Smooth muscle cell (in vitro differentiated cells): ENCODE measurements at regions not wholly inside any gene's neighbourhood (a gene's known extent, or its start where the extent isn't known, plus 50 kb on each side); places are given as distances from the start of the nearest gene placed in this dataset.

Source experiments
- DNase-seq: peaks from one replicate; lab custom pipeline; 2025; ENCODE audit not compliant: unreplicated experiment; lab: John Stamatoyannopoulos, UW
- H2AFZ ChIP-seq: fragments of 200-600 bp; sonication (generic); 2 replicates; pipeline ENCODE4 v1.6.0; 2016; ENCODE audit warnings: antibody characterized with exemption, low read depth, mild to moderate bottlenecking
- H3F3A ChIP-seq: fragments of 200-600 bp; sonication (generic); 2 replicates; pipeline ENCODE4 v1.6.0; 2017; ENCODE audit warnings: antibody characterized with exemption, low read depth
- H3K27ac ChIP-seq: fragments of 200-600 bp; sonication (generic); 2 replicates; pipeline ENCODE4 v1.5.1; 2016; ENCODE audit warnings: low read depth, mild to moderate bottlenecking
- H3K27me3 ChIP-seq: fragments of 200-600 bp; sonication (generic); 2 replicates; pipeline ENCODE4 v1.6.1; 2016; ENCODE audit warnings: low read depth, mild to moderate bottlenecking
- H3K36me3 ChIP-seq: fragments of 200-600 bp; sonication (generic); 2 replicates; pipeline ENCODE4 v1.5.1; 2016; ENCODE audit warnings: low read depth
- H3K4me1 ChIP-seq: fragments of 200-600 bp; sonication (generic); 2 replicates; pipeline ENCODE4 v1.5.1; 2016; ENCODE audit warnings: low read depth
- H3K4me2 ChIP-seq: fragments of 200-600 bp; sonication (generic); 2 replicates; pipeline ENCODE4 v1.6.0; 2016; ENCODE audit warnings: mild to moderate bottlenecking
- H3K4me3 ChIP-seq: fragments of 200-600 bp; sonication (generic); 2 replicates; pipeline ENCODE4 v1.5.1; 2016; ENCODE audit warnings: mild to moderate bottlenecking
- H3K79me2 ChIP-seq: fragments of 200-600 bp; sonication (generic); 2 replicates; pipeline ENCODE4 v1.6.0; 2016; ENCODE audit warnings: low read depth, mild to moderate bottlenecking
- H3K9ac ChIP-seq: fragments of 200-600 bp; sonication (generic); 2 replicates; pipeline ENCODE4 v1.6.0; 2016; ENCODE audit warnings: low read depth
- H3K9me3 ChIP-seq: fragments of 200-600 bp; sonication (generic); replicated peaks from 2 replicates; pipeline ENCODE4 v1.5.1; 2016; ENCODE audit warnings: low read depth
- H4K20me1 ChIP-seq: fragments of 200-600 bp; sonication (generic); 2 replicates; pipeline ENCODE4 v1.6.0; 2016; ENCODE audit warnings: low read depth
- WGBS: methylation state at CpG from one replicate; pipeline ENCODE4 v1.1.7; 2016; ENCODE audit warnings: low lambda C conversion rate; 5-methylcytosine and 5-hydroxymethylcytosine counted together
- TF ChIP-seq, protein P1 (sequence below): fragments of 200-600 bp; sonication (generic); IDR thresholded peaks from 2 replicates; pipeline ENCODE4 v1.5.1; 2017; ENCODE audit warnings: borderline replicate concordance, mild to moderate bottlenecking, antibody characterized with exemption; ENCODE audit not compliant: insufficient read depth, poor library complexity, severe bottlenecking

DNA sequence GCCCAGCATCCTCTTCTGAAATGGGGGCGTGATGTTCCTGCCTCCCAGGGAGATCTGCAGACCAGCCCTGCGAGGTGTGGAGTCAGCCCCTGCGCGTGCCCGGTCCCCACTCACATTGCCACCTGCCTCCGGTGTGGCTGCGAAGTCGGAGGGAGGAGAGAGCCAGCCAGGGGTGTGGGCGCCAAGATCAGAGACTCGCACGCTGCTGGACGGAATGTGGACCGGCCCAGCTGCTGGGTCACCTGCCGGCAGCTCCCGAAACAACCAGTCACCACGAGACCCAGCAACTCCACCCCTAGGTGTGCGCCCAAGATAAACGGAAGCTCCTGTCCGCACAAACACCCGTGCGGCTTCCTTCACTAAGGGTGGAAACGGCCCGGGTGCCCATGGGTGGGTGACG lies 51.1 kb upstream of the EGFL7 start:
- no peaks in the 10 kb centered on the region for H3K79me2 ChIP-seq
- H3K27ac ChIP-seq: no peak overlapping the region
- no peaks in the 10 kb centered on the region for H3K27me3 ChIP-seq
- no peaks in the 10 kb centered on the region for H3F3A ChIP-seq
- no peak overlapping the region for H2AFZ ChIP-seq
- H3K4me2 ChIP-seq: no peak overlapping the region
- no peak overlapping the region for H3K9ac ChIP-seq
- H3K4me1 ChIP-seq: peaks cover 7% of the 10 kb centered on the region
- H4K20me1 ChIP-seq: no peaks in the 10 kb centered on the region
- TF ChIP-seq, protein P1, sequence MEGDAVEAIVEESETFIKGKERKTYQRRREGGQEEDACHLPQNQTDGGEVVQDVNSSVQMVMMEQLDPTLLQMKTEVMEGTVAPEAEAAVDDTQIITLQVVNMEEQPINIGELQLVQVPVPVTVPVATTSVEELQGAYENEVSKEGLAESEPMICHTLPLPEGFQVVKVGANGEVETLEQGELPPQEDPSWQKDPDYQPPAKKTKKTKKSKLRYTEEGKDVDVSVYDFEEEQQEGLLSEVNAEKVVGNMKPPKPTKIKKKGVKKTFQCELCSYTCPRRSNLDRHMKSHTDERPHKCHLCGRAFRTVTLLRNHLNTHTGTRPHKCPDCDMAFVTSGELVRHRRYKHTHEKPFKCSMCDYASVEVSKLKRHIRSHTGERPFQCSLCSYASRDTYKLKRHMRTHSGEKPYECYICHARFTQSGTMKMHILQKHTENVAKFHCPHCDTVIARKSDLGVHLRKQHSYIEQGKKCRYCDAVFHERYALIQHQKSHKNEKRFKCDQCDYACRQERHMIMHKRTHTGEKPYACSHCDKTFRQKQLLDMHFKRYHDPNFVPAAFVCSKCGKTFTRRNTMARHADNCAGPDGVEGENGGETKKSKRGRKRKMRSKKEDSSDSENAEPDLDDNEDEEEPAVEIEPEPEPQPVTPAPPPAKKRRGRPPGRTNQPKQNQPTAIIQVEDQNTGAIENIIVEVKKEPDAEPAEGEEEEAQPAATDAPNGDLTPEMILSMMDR: no peak
- H3K9me3 ChIP-seq: no peaks in the 10 kb centered on the region
- no peaks in the 10 kb centered on the region for H3K36me3 ChIP-seq
- H3K4me3 ChIP-seq: no peak overlapping the region
- DNase-seq: no peak
- WGBS: 94% methylated on average over 24 of the region's 24 CpGs

DNA sequence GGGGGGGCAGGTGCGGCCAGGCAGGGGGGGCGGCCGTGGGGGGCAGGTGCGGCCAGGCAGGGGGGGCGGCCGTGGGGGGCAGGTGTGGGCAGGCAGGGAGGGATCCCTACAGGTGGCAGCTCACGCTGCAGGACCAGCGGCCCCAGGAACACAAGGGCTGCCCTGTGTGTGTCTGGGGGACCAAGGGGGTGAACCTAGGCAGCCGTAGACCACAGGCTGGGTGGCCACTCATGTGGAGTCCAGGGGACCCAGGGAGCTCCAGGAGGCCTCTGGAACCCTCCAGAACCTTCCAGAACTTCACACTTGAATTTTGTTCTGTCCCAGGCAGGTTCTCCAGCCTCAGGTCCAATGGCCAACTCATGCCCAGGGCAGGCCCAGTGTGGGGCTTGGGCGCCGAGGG lies 51.6 kb upstream of the EGFL7 start:
- H3K27me3 ChIP-seq: no peaks in the 10 kb centered on the region
- H3K27ac ChIP-seq: no peak overlapping the region
- no peaks in the 10 kb centered on the region for H3F3A ChIP-seq
- TF ChIP-seq, protein P1: no peak
- no peak for DNase-seq
- no peak overlapping the region for H2AFZ ChIP-seq
- H3K4me3 ChIP-seq: no peak overlapping the region
- no peak overlapping the region for H3K4me2 ChIP-seq
- H3K9me3 ChIP-seq: no peaks in the 10 kb centered on the region
- H3K79me2 ChIP-seq: no peaks in the 10 kb centered on the region
- H3K36me3 ChIP-seq: no peaks in the 10 kb centered on the region
- H3K4me1 ChIP-seq: peaks cover 7% of the 10 kb centered on the region
- 100% methylated on average over 2 of the region's 11 CpGs for WGBS
- H3K9ac ChIP-seq: no peak overlapping the region
- no peaks in the 10 kb centered on the region for H4K20me1 ChIP-seq

DNA sequence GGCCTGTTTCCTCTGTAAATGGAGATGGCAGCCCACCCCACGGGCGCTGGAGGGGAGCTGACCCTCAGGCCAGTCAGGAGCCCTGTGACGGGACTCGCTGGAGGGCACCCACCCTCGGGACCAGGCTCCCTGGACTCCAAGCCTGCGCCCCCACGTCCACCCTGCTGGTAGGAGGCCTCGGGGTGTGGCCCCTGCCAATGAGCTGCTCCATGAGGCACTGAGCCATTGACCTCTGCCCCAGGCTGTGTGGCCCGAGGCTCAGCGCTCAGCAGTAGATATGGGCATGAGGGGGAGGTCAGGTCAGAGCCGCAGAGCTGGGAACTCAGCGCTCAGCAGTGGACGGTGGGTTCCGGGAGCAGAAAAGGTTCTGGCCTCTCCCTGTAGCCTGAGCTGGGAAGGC lies 52.3 kb upstream of the EGFL7 start:
- TF ChIP-seq, protein P1: no peak
- Histone ChIP-seq H3K36me3 (no peaks in the 10 kb centered on the region), H3K4me2 (no peak overlapping the region), H3K4me3 (no peak overlapping the region), H3F3A (no peaks in the 10 kb centered on the region), H3K27me3 (no peaks in the 10 kb centered on the region), H3K9me3 (no peaks in the 10 kb centered on the region), H3K4me1 (peaks cover 7% of the 10 kb centered on the region), H3K9ac (no peak overlapping the region), H2AFZ (no peak overlapping the region), H3K27ac (no peak overlapping the region), H3K79me2 (no peaks in the 10 kb centered on the region), H4K20me1 (no peaks in the 10 kb centered on the region)
- DNase-seq: no peak
- WGBS: 89% methylated on average over 14 of the region's 14 CpGs

DNA sequence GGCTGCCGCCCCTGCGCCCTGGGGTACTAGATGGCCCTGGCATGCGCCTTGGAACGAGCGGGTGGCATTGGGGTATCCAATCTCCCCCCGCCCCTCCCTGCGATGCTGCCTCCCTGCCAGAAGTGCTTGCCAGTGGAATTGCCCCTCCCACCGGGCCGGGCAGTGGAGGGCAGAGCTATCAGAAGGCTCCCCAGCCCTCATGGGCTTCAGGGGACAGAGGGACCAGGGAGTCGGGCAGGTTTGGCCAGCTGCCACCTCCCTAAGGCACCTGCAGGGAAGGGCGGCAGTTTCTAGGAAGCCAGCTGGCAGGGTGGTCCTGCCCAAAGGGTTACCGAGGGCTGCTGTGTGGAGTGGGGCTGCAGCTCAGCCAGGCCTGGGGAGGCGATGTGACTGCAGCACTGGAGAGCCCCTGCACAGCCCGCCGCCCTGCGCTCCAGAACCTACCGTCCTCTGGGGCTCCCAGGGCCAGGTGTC lies 52.8 kb upstream of the EGFL7 start:
- H3K79me2 ChIP-seq: no peaks in the 10 kb centered on the region
- no peaks in the 10 kb centered on the region for H4K20me1 ChIP-seq

More for the DNA sequence above, 52.8 kb upstream of the EGFL7 start:
- no peak overlapping the region for H3K4me3 ChIP-seq
- peaks cover 7% of the 10 kb centered on the region for H3K4me1 ChIP-seq
- H3K27me3 ChIP-seq: no peaks in the 10 kb centered on the region
- H3K27ac ChIP-seq: no peak overlapping the region
- no peak overlapping the region for H3K4me2 ChIP-seq
- no peak overlapping the region for H3K9ac ChIP-seq
- TF ChIP-seq, protein P1: no peak
- no peaks in the 10 kb centered on the region for H3K36me3 ChIP-seq
- H3F3A ChIP-seq: no peaks in the 10 kb centered on the region
- H3K9me3 ChIP-seq: no peaks in the 10 kb centered on the region
- H2AFZ ChIP-seq: no peak overlapping the region
- no peak for DNase-seq
- 89% methylated on average over 17 of the region's 17 CpGs for WGBS
